ENCODE measurements at regions not wholly inside any gene's neighbourhood (a gene's known extent, or its start where the extent isn't known, plus 50 kb on each side); places are given as distances from the start of the nearest gene placed in this dataset. TPM values are rescaled to one million over a fixed set of nuclear protein-coding genes. Genes with fewer than 3 reads are reported as not detected.

GRCh38 chr20:63058696-63059335 is 52.1 kb upstream of the BHLHE23 start:
- DNase-seq (ENCODE audit: low read depth) = no peak

- DNase-seq (ENCODE audit: low read depth) = no peak
Measured at GRCh38 chr20:63057171-63058117, 50.7 kb upstream of the BHLHE23 start.

GRCh38 chr20:63056236-63057170 is 49.7 kb upstream of the BHLHE23 start:
- no peak for DNase-seq (ENCODE audit: low read depth)

Small RNA genes in the stretch of these regions (small RNA-seq; reads per million reads assigned to genes)
- gene RF00635 = not detected
